Gastroesophageal sphincter (tissue), 3 donors: ENCODE measurements at regions not wholly inside any gene's neighbourhood (a gene's known extent, or its start where the extent isn't known, plus 50 kb on each side); places are given as distances from the start of the nearest gene placed in this dataset.

Experiments used
- CTCF ChIP-seq, 4 experiments: fragments of 200-600 bp in 2 of 4; fragments of 450-650 bp in 2 of 4; sonication (generic) in 1 of 4; IDR thresholded peaks; one replicate each; pipeline ENCODE4 v1.5.1; 2017 to 2019; ENCODE audit warnings: antibody characterized with exemption in 4 of 4, mild to moderate bottlenecking in 2 of 4, moderate library complexity in 2 of 4
- POLR2A ChIP-seq, 2 donors: fragments of 450-650 bp; IDR thresholded peaks; one replicate each; pipeline ENCODE4 v1.6.1; 2017; ENCODE audit warnings: antibody characterized with exemption in 2 of 2, mild to moderate bottlenecking in 2 of 2, moderate library complexity in 1 of 2
- POLR2AphosphoS5 ChIP-seq: sonication (generic); formaldehyde crosslinking; IDR thresholded peaks from one replicate; pipeline ENCODE4 v1.6.1; 2017; ENCODE audit warnings: antibody characterized with exemption

- TF ChIP-seq CTCF (IDR thresholded peaks at IDR 0.05): no peak
- no peak for TF ChIP-seq POLR2AphosphoS5
- no peak for TF ChIP-seq POLR2A (IDR thresholded peaks at IDR 0.05)
Observed at GRCh38 chr3:177495566-177495965, 298.3 kb upstream of the TBL1XR1 start.
